Activated CD8-positive, alpha-beta memory T cell treated with anti-CD3 and anti-CD28 coated beads, Interleukin-2, amount 50 U/mL, for 4 hours (primary cell): ENCODE measurements at regions not wholly inside any gene's neighbourhood (a gene's known extent, or its start where the extent isn't known, plus 50 kb on each side); places are given as distances from the start of the nearest gene placed in this dataset.

Experiments
- DNase-seq: peaks from one replicate; pipeline ENCODE4 v3.0.0-alpha.2; 2020

DNA sequence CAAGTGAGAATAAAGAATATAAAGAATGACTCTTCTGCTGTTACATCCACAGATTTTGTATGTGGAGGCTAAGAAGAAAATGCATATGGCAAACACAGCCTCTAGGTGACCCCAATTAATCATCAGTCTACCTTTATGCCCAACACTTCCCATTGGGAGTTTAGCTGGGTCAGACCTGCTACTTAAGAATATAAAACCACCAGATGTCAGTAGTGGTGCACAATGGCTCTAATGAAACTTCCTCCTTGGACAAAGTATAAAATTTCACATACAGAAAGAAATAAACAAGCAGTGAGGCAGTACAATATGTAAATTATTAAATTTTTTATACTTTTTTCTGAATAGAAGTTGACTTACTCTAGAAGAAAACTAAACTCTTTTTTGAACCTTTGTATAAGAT lies 539.9 kb downstream of the BRINP1 start:
- no peak for DNase-seq

- no peak for DNase-seq
Observed at GRCh38 chr9:118832371-118832770, 536.9 kb downstream of the BRINP1 start.

- DNase-seq, result no peak
Observed at GRCh38 chr9:118836891-118837290, 532.3 kb downstream of the BRINP1 start.

GRCh38 chr9:118871531-118871930 lies 497.7 kb downstream of the BRINP1 start:
- DNase-seq, result no peak

GRCh38 chr9:118882684-118883083 lies 486.6 kb downstream of the BRINP1 start:
- DNase-seq, result no peak

DNA sequence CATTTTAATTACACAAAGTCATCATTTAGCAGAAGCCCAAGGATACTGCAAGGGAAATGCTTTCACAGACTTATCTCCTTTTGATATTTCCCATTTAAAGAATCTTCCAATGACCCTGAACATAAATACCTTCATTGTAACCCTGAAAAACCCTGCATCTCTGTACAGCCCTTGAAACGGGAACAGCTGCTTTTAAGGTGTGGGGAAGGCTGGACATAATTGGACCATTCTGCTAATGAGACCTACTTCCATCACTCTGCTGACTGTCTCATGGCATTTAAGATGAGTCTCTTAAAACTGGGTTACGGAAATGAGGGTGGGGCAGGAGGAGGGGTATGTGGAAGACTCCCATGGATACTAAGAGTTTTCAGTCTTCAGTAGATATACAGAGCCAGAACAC lies 485.8 kb downstream of the BRINP1 start:
- DNase-seq, result no peak

DNA sequence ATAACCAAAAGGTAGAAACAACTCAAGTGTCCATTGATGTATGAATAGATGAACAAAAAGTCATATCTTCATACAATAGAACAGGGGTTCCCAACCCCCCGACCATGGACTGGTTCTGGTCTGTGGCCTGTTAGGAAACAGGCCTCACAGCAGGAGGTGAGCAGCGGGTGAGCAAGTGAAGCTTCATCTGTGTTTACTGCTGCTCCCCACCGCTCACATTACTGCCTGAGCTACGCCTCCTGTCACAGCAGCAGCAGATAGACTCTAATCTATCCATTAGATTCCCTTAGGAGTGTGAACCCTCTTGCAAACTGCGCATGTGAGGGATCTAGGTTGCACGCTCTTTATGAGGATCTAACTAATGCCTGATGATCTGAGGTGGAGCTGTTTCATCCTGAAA lies 478.0 kb downstream of the BRINP1 start:
- no peak for DNase-seq

GRCh38 chr9:118896324-118897000 lies 472.8 kb downstream of the BRINP1 start:
- DNase-seq, result no peak

- no peak for DNase-seq
Observed at GRCh38 chr9:118918180-118918579, 451.1 kb downstream of the BRINP1 start.

GRCh38 chr9:118928722-118929121 lies 440.5 kb downstream of the BRINP1 start:
- DNase-seq, result no peak

DNA sequence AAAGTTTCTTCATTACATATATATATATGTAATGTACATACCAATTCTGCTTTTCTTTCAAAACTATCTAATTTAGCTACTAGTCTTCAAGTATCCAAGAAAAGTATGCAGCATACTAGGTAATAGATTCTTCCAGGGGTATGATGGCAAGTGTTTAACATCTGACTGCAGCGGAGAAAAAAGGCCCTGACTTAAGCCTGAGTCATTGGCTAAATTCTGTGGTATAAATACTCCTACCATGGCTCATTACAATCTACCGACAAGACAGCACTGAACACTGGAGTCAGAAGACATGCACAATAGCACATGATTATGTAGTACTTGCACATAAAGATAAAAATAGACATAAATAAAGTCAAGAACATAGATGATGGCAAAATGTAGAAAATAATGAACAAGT lies 439.9 kb downstream of the BRINP1 start:
- no peak for DNase-seq

DNA sequence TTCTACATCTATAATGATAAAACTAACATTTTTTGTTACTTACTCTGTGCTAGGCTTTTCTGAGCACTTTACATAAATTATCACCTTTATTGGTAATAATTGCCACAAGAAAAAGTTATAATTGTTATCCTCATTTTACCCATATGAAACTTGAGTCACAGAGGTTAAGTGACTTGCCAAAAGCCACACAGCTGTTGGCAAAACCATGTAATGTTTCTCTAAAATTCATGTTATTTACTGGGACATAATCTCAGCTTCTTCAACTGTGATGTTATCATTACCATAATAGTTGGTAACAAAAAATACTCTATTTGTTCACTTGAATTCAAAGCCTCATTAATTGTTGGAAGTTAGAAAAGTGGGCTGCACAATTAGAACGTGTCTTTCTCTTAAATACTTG lies 437.3 kb downstream of the BRINP1 start:
- DNase-seq, result no peak

- no peak for DNase-seq
Observed at GRCh38 chr9:118938581-118938980, 430.7 kb downstream of the BRINP1 start.

GRCh38 chr9:118940473-118940872 lies 428.8 kb downstream of the BRINP1 start:
- no peak for DNase-seq

- no peak for DNase-seq
Observed at GRCh38 chr9:118946669-118947068, 422.6 kb downstream of the BRINP1 start.

GRCh38 chr9:118954857-118955256 lies 414.4 kb downstream of the BRINP1 start:
- no peak for DNase-seq

DNA sequence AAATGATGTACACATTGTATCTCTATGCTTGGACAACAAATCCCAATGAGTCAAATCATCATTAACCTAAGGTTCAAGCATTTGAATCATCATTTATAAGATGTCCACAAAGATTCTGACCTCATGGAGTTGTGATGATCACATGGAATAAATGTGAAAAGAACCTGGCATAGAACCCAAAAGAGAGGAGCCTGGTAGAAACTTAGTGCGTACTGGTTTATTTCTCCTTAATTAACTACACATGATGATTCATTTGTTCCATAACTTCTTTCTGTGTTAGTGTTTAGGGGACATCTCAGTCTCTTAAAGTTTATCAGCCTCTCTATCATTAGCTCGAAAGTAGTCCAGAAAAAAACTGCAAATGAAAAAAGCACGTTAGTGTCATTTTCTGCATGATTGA lies 411.6 kb downstream of the BRINP1 start:
- no peak for DNase-seq

GRCh38 chr9:118959366-118959765 lies 409.9 kb downstream of the BRINP1 start:
- no peak for DNase-seq

GRCh38 chr9:118961857-118962256 lies 407.4 kb downstream of the BRINP1 start:
- no peak for DNase-seq

GRCh38 chr9:118962426-118962825 lies 406.8 kb downstream of the BRINP1 start:
- no peak for DNase-seq

DNA sequence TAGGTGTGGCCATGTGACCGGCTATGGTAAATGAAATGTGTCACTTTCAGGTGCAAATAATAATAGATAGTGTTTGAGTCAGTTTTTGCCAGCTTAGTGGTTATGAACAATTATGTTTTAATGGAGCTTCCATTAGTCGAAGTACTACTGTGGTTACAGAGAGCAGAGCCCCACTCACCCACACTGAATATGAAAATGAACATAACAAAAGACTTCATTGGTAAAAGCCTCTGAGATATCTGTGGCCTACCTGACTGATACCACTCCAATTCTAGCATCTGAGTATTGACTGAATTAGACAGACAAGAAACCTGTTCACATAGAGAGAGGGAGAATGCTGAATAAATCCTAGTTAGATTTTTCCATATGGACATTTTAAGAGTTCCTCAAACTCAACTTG lies 405.6 kb downstream of the BRINP1 start:
- no peak for DNase-seq

- no peak for DNase-seq
Observed at GRCh38 chr9:118967901-118968300, 401.3 kb downstream of the BRINP1 start.

- DNase-seq, result no peak
Observed at GRCh38 chr9:118975736-118976135, 393.5 kb downstream of the BRINP1 start.

GRCh38 chr9:118976160-118976559 lies 393.1 kb downstream of the BRINP1 start:
- DNase-seq, result no peak

DNA sequence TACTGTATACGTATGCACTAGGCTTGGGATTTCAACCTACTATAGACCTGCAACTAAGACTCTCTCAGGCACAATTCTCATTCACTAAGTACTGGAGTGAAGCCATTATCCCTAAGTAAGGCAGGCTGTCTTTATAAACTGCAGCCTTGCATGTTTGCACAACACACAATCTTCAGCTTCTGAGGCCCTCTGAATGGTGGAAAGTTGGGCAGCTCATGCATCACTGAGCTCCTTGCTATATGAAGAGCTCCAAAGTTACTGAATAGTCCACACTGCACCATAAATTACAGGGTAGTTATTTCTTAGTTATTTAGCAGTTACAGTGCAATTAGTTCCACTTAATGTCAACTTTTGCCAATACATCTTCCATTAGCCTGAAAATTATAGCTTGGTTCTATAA lies 384.6 kb downstream of the BRINP1 start:
- no peak for DNase-seq

DNA sequence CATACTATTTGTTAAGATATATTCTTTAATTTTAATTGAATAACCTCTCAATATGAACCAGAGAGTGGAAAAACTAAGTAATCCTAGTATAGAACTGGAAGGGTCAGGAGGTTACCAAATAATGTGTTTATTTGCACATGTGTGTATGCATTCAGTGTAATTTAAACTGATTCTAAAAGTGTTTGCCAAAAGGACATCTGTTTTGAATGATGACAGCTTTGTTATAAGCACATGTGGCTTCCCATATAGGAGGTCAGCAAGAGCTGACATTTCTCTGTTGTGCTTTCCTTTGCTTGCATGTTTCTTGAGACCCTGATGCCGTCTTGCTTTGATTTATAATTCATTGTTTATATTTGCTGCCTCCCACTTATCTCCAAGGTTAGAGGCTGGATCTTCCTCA lies 383.4 kb downstream of the BRINP1 start:
- DNase-seq, result no peak
